ENCODE measurements at regions not wholly inside any gene's neighbourhood (a gene's known extent, or its start where the extent isn't known, plus 50 kb on each side); places are given as distances from the start of the nearest gene placed in this dataset.

GRCh38 chr2:117127680-117128079, 686.8 kb upstream of the DDX18 start:
- no peak overlapping the region for H3K27ac ChIP-seq (ENCODE audit: low read length)
- H3K4me2 ChIP-seq (ENCODE audit: low read depth, low read length, poor library complexity, severe bottlenecking): no peak overlapping the region
- no peaks in the 10 kb centered on the region for H4K20me1 ChIP-seq (ENCODE audit: insufficient read depth, low read depth, low read length)
- no peaks in the 10 kb centered on the region for H3K9me3 ChIP-seq (ENCODE audit: low read length)
- H2AFZ ChIP-seq (ENCODE audit: low read length): 0 out of 2 replicates have a peak overlapping the region, but pooled peaks have one; percentile 61
- no peak overlapping the region for H3K4me3 ChIP-seq (ENCODE audit: low read length)
- DNase-seq: no peak
- no peaks in the 10 kb centered on the region for H3K9me2 ChIP-seq (replicated peaks; ENCODE audit: insufficient read depth, low read length)
- no peaks in the 10 kb centered on the region for H3K27me3 ChIP-seq (ENCODE audit: low read length)
- peaks cover 9% of the 10 kb centered on the region; the same call in 1 of the 2 replicates for H3K4me1 ChIP-seq (ENCODE audit: low read length)
- H3K79me2 ChIP-seq (ENCODE audit: low read length): no peaks in the 10 kb centered on the region
- H3K9ac ChIP-seq (ENCODE audit: low read length): no peak overlapping the region
- no peaks in the 10 kb centered on the region for H3K36me3 ChIP-seq (ENCODE audit: insufficient read depth, low read length)

- H3K4me2 ChIP-seq (ENCODE audit: low read depth, low read length, poor library complexity, severe bottlenecking): no peak overlapping the region
- peak overlapping the region; percentile 61; the same call in 1 of the 2 replicates for H2AFZ ChIP-seq (ENCODE audit: low read length)
- H4K20me1 ChIP-seq (ENCODE audit: insufficient read depth, low read depth, low read length): no peaks in the 10 kb centered on the region
- no peaks in the 10 kb centered on the region for H3K36me3 ChIP-seq (ENCODE audit: insufficient read depth, low read length)
- no peak overlapping the region for H3K27ac ChIP-seq (ENCODE audit: low read length)
- no peaks in the 10 kb centered on the region for H3K9me3 ChIP-seq (ENCODE audit: low read length)
- H3K9ac ChIP-seq (ENCODE audit: low read length): no peak overlapping the region
- no peaks in the 10 kb centered on the region for H3K79me2 ChIP-seq (ENCODE audit: low read length)
- no peak overlapping the region for H3K4me3 ChIP-seq (ENCODE audit: low read length)
- no peaks in the 10 kb centered on the region for H3K9me2 ChIP-seq (replicated peaks; ENCODE audit: insufficient read depth, low read length)
- peaks cover 9% of the 10 kb centered on the region; the same call in 1 of the 2 replicates for H3K4me1 ChIP-seq (ENCODE audit: low read length)
- DNase-seq: no peak
- no peaks in the 10 kb centered on the region for H3K27me3 ChIP-seq (ENCODE audit: low read length)
These were observed 686.0 kb upstream of the DDX18 start for GRCh38 chr2:117128461-117128860.

- no peak for DNase-seq
- Histone ChIP-seq H3K4me1 (ENCODE audit: low read length) (no peaks in the 10 kb centered on the region), H3K9me3 (ENCODE audit: low read length) (no peaks in the 10 kb centered on the region), H3K4me3 (ENCODE audit: low read length) (no peak overlapping the region), H3K79me2 (ENCODE audit: low read length) (no peaks in the 10 kb centered on the region), H3K27me3 (ENCODE audit: low read length) (no peaks in the 10 kb centered on the region), H3K36me3 (ENCODE audit: insufficient read depth, low read length) (no peaks in the 10 kb centered on the region), H4K20me1 (ENCODE audit: insufficient read depth, low read depth, low read length) (no peaks in the 10 kb centered on the region), H3K9ac (ENCODE audit: low read length) (no peak overlapping the region), H3K9me2 (replicated peaks; ENCODE audit: insufficient read depth, low read length) (no peaks in the 10 kb centered on the region), H3K27ac (ENCODE audit: low read length) (no peak overlapping the region), H2AFZ (ENCODE audit: low read length) (no peak overlapping the region), H3K4me2 (ENCODE audit: low read depth, low read length, poor library complexity, severe bottlenecking) (no peak overlapping the region)
These were observed 677.1 kb upstream of the DDX18 start for GRCh38 chr2:117137371-117137770.

- no peak overlapping the region for H2AFZ ChIP-seq (ENCODE audit: low read length)
- H3K27me3 ChIP-seq (ENCODE audit: low read length): no peaks in the 10 kb centered on the region
- no peak overlapping the region for H3K9ac ChIP-seq (ENCODE audit: low read length)
- H3K4me1 ChIP-seq (ENCODE audit: low read length): peaks cover 16% of the 10 kb centered on the region
- H3K9me3 ChIP-seq (ENCODE audit: low read length): peaks cover 10% of the 10 kb centered on the region; the same call in 1 of the 2 replicates
- H3K27ac ChIP-seq (ENCODE audit: low read length): no peak overlapping the region
- no peaks in the 10 kb centered on the region for H3K79me2 ChIP-seq (ENCODE audit: low read length)
- DNase-seq: no peak
- no peaks in the 10 kb centered on the region for H4K20me1 ChIP-seq (ENCODE audit: insufficient read depth, low read depth, low read length)
- no peaks in the 10 kb centered on the region for H3K9me2 ChIP-seq (replicated peaks; ENCODE audit: insufficient read depth, low read length)
- no peak overlapping the region for H3K4me2 ChIP-seq (ENCODE audit: low read depth, low read length, poor library complexity, severe bottlenecking)
- no peaks in the 10 kb centered on the region; the same call in 1 of the 2 replicates for H3K36me3 ChIP-seq (ENCODE audit: insufficient read depth, low read length)
- H3K4me3 ChIP-seq (ENCODE audit: low read length): no peak overlapping the region
These were observed 645.3 kb upstream of the DDX18 start for GRCh38 chr2:117169036-117169765.

- no peak overlapping the region for H3K9ac ChIP-seq (ENCODE audit: low read length)
- no peak overlapping the region for H3K4me3 ChIP-seq (ENCODE audit: low read length)
- no peak overlapping the region for H3K4me2 ChIP-seq (ENCODE audit: low read depth, low read length, poor library complexity, severe bottlenecking)
- H3K4me1 ChIP-seq (ENCODE audit: low read length): peaks cover 21% of the 10 kb centered on the region
- H3K27ac ChIP-seq (ENCODE audit: low read length): no peak overlapping the region
- no peaks in the 10 kb centered on the region for H3K9me2 ChIP-seq (replicated peaks; ENCODE audit: insufficient read depth, low read length)
- no peak for DNase-seq
- peaks cover 10% of the 10 kb centered on the region; the same call in 1 of the 2 replicates for H3K9me3 ChIP-seq (ENCODE audit: low read length)
- H3K36me3 ChIP-seq (ENCODE audit: insufficient read depth, low read length): no peaks in the 10 kb centered on the region; the same call in 1 of the 2 replicates
- no peaks in the 10 kb centered on the region for H4K20me1 ChIP-seq (ENCODE audit: insufficient read depth, low read depth, low read length)
- no peaks in the 10 kb centered on the region for H3K79me2 ChIP-seq (ENCODE audit: low read length)
- H3K27me3 ChIP-seq (ENCODE audit: low read length): no peaks in the 10 kb centered on the region
- H2AFZ ChIP-seq (ENCODE audit: low read length): no peak overlapping the region
These were observed 643.6 kb upstream of the DDX18 start for GRCh38 chr2:117170897-117171296.

GRCh38 chr2:117179405-117179804, 635.1 kb upstream of the DDX18 start:
- no peak overlapping the region for H3K9ac ChIP-seq (ENCODE audit: low read length)
- no peak overlapping the region for H3K27ac ChIP-seq (ENCODE audit: low read length)
- H3K4me3 ChIP-seq (ENCODE audit: low read length): no peak overlapping the region
- no peaks in the 10 kb centered on the region for H3K27me3 ChIP-seq (ENCODE audit: low read length)
- H3K79me2 ChIP-seq (ENCODE audit: low read length): no peaks in the 10 kb centered on the region
- no peaks in the 10 kb centered on the region for H3K36me3 ChIP-seq (ENCODE audit: insufficient read depth, low read length)
- H3K9me2 ChIP-seq (replicated peaks; ENCODE audit: insufficient read depth, low read length): no peaks in the 10 kb centered on the region
- no peaks in the 10 kb centered on the region for H4K20me1 ChIP-seq (ENCODE audit: insufficient read depth, low read depth, low read length)
- H3K4me2 ChIP-seq (ENCODE audit: low read depth, low read length, poor library complexity, severe bottlenecking): no peak overlapping the region
- H2AFZ ChIP-seq (ENCODE audit: low read length): no peak overlapping the region
- no peak for DNase-seq
- no peaks in the 10 kb centered on the region for H3K9me3 ChIP-seq (ENCODE audit: low read length)
- peaks cover 17% of the 10 kb centered on the region for H3K4me1 ChIP-seq (ENCODE audit: low read length)

- Histone ChIP-seq H2AFZ (ENCODE audit: low read length) (no peak overlapping the region), H4K20me1 (ENCODE audit: insufficient read depth, low read depth, low read length) (no peaks in the 10 kb centered on the region), H3K9me2 (replicated peaks; ENCODE audit: insufficient read depth, low read length) (no peaks in the 10 kb centered on the region), H3K27ac (ENCODE audit: low read length) (peak overlapping the region; percentile 96), H3K9me3 (ENCODE audit: low read length) (no peaks in the 10 kb centered on the region), H3K36me3 (ENCODE audit: insufficient read depth, low read length) (no peaks in the 10 kb centered on the region), H3K4me2 (ENCODE audit: low read depth, low read length, poor library complexity, severe bottlenecking) (peak overlapping the region; percentile 56), H3K9ac (ENCODE audit: low read length) (peak overlapping the region; percentile 49), H3K4me3 (ENCODE audit: low read length) (peak overlapping the region; percentile 45), H3K27me3 (ENCODE audit: low read length) (no peaks in the 10 kb centered on the region), H3K4me1 (ENCODE audit: low read length) (peaks cover 90% of the 10 kb centered on the region), H3K79me2 (ENCODE audit: low read length) (no peaks in the 10 kb centered on the region)
- DNase-seq: peak; percentile 96
These were observed 623.5 kb upstream of the DDX18 start for GRCh38 chr2:117190856-117191559.

- DNase-seq: peak; percentile 94
- Histone ChIP-seq H3K9ac (ENCODE audit: low read length) (peak overlapping the region; percentile 53), H3K27ac (ENCODE audit: low read length) (peak overlapping the region; percentile 96), H3K27me3 (ENCODE audit: low read length) (no peaks in the 10 kb centered on the region), H4K20me1 (ENCODE audit: insufficient read depth, low read depth, low read length) (no peaks in the 10 kb centered on the region), H3K4me2 (ENCODE audit: low read depth, low read length, poor library complexity, severe bottlenecking) (peak overlapping the region; percentile 76), H3K9me2 (replicated peaks; ENCODE audit: insufficient read depth, low read length) (no peaks in the 10 kb centered on the region), H3K9me3 (ENCODE audit: low read length) (no peaks in the 10 kb centered on the region), H3K4me3 (ENCODE audit: low read length) (peak overlapping the region; percentile 55), H2AFZ (ENCODE audit: low read length) (no peak overlapping the region), H3K4me1 (ENCODE audit: low read length) (peaks cover 96% of the 10 kb centered on the region), H3K36me3 (ENCODE audit: insufficient read depth, low read length) (no peaks in the 10 kb centered on the region), H3K79me2 (ENCODE audit: low read length) (no peaks in the 10 kb centered on the region)
These were observed 619.1 kb upstream of the DDX18 start for GRCh38 chr2:117195381-117195780.

All from Karpas-422 (cell line).